HG02884 (cell line): ENCODE measurements at regions not wholly inside any gene's neighbourhood (a gene's known extent, or its start where the extent isn't known, plus 50 kb on each side); places are given as distances from the start of the nearest gene placed in this dataset.

Experiments
- ATAC-seq: cut with Tn5 transposase; IDR thresholded peaks from one replicate; pipeline ENCODE4 v1.9.1; 2021; ENCODE audit warnings: mild to moderate bottlenecking, moderate library complexity; ENCODE audit not compliant: unreplicated experiment

DNA sequence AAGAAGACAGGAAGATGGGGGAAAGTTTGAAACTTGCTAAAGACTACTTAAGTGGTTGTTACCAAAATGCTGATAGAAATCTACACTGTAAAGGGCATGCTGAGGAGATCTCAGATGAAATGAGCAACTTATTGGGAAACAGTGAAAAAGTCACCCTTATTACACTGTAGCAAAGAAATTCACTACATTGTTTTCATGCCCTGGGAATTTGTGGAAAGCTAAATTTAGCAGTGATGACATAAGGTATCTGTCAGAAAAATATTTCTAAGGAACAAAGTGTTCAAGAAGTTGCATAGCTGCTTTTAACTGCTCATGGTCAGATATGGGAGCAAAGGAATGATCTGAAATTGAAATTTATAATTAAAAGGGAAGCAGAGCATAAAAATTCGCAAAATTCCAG, 702.4 kb upstream of the LRRC4C start:
- no peak for ATAC-seq

DNA sequence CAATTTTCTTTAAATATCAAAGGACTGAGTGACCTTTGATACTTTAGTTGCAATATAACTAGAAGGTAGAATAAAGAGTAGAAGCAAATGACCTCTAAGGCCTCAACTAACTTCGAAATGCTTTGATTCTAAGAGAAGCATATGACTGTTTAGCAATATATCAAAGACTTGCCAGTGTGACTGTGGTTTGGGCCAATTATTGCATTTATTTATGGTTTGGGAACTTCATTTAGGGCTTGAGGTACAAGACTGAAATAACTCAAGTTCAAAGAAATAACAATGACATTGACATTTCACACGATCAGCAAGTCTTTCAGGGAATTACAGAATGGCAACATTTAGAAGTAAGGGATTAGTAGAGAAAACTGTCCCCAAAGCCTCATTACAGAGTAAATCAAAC, 709.7 kb upstream of the LRRC4C start:
- ATAC-seq, result no peak

DNA sequence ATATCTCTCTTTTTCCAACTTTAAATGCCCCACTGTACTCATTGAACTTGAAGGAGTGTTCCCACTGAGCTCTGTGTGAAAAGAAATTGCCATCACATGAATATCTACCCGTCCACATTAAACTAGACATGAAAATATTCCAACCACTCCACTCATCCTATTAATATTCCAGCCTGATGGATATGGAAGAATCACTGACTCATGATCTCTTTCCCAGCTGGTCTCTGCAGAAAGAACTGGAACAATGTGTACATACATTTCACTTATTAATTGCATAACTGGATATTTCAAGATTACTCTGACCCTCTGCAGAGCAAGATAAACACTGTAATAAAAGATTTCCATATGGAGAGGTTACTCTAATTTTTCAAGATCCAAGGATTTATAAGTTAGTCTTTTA, 711.1 kb upstream of the LRRC4C start:
- ATAC-seq, result no peak

DNA sequence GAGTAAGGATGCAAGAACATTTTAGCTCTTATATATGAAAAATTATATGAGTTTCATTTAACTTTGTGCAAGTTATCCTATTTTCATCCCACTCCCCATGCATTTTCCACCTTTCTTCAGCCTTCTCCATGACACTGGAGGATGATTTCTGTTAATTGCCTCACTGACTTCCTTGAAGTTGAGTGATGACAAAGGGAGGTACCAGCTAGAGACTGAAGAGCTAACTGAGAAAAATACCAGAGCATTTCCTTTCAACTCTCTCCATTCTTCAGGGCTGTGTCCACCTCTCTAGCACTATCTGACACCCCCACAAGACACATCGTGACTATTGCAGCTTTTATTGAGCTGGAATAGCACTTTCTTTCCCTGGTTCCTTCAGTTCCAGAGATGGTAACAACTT, 711.6 kb upstream of the LRRC4C start:
- no peak for ATAC-seq

DNA sequence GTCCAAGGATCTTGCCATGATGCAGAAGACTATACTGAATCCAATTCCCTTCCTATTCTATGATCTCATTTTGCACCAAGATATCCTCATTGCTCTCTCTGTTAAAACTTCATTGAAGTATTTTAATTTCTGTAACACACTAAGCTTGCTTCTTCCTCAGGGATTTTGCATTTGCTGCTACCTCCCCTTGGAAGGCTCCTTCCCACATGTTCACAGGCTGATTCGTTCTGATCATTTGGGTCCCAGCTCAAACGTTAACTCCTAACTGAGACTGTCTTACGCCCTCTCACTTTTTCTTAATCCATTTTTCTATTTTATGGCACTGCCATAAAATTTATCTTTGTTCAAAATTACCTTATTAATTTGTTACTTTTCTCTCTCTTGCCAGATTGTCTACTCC, 713.0 kb upstream of the LRRC4C start:
- no peak for ATAC-seq

DNA sequence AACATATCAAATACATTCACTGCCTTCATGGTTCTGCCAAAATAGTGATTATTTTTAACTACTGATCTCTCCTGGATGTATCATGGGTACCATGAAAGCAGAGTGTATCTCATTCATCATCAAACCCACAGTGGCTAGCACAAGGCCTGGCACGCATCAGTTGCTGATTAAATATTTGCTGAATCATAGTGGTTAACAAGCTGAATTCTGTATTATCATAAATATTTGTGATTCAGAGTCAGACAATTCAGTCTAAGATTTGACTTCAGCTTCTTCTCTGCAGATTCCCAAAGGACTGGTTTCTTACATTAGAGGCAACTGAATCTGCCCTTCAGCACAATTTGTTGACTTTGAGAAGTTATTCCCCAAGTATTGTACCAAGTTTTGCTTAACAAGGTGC, 715.8 kb upstream of the LRRC4C start:
- no peak for ATAC-seq

DNA sequence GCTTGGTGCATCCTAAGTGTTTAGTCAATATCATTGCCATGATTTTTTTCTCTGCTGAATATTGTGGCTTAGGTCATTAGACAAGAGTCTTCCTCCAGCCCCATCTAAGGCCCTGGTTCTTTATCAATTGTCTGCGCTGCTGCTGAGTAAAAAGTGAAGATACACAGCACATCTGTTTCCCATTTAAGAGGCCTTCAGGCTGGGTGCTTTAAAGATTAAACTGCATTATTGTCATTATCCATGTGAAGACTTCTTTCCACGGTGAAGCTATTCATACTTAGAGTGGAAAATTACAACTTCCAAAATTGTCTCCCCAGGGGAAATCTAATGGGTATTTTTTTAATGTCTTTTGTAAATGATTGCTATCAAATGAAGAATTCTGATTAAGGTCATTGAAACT, 719.8 kb upstream of the LRRC4C start:
- ATAC-seq, result no peak

DNA sequence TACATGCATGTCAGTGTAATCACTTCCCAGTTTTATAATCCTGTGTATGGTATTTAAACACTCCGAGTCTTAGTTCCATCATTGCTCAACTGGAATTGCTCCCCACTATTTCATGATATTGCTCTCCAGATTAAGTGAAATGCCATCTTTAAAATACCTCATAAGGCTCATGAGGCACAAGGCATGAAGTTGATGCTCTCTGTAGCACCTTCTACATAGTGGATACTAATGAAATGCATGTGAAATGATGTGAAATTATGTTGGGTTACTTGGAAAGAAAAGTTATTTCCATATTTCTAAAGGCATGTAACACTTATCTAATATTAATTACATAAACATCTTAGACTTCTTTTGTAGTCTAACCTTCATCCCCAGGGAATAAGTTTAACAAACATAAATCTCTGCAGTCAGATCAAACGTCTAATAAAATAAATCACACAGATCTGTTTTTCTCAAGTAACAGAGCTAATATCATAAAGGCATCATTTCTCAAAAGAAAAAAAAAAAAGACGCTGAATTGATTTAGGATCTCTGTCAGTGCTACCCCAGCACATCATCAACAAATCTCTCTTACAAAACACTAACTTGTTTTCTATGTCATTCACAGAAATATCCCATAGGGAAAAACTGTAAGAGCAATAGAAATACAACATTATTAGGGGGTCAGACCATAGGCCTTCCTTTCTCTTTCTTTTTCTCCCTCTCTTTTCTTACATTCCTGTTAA, 736.0 kb upstream of the LRRC4C start:
- no peak for ATAC-seq

DNA sequence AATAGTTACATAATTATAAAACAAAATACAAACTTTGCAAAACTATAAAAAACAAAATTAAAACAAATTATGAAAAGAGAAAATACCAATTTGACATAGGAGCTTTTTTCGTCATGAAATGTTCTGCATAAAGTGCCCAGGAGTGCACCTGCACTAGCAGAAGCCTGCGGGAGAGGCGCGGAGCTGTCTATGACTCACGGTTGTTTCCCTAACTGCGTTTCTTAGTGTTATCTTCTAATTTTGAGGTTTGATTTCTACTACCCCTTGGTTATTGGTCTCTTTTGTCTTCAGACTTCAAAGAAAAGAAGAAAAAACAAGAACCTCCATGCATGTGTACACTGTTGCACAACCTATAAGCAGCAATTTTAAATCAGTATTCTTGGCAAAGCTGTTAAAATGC, 740.9 kb upstream of the LRRC4C start:
- ATAC-seq, result no peak

DNA sequence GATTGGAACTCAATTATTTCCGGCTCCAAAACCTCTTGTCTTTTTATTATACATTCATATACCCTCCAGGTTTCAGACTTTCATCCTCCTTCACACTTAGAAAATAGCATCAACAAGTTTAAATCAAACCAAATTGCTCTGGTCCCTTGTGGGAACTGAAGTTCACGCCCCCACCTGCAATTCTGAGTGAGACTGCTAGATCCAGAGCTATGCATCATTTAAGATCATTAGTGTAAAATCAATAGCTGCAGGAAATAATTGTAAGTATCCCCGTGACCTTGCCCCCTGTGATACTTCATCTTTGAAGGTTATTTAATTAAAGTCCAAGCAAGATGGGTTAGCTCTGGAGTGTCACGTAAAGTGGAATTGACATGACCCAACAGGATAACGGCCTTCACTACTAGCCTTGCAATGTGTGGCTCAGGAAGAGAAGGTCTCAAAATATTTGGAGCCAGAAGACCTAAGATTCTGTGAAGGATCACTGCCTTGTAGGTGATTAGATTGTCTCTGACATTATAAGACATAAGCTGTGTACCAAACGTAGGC, 742.2 kb upstream of the LRRC4C start:
- ATAC-seq, result no peak

DNA sequence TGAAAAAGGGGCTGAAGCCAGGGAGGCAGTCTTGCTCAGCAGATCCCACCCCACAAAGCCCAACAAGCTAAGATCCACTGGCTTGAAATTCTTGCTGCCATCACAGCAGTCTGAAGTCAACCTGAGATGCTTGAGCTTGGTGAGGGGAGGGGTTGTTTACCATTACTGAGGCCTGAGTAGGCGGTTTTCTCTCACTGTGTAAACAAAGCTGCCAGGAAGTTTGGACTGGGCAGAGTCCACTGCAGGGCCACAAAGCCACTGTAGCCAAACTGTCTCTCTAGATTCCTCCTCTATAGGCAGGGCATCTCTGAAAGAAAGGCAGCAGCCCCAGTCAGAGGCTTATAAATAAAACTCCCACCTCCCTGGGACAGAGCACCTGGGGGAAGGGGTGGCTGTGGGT, 746.1 kb upstream of the LRRC4C start:
- no peak for ATAC-seq

DNA sequence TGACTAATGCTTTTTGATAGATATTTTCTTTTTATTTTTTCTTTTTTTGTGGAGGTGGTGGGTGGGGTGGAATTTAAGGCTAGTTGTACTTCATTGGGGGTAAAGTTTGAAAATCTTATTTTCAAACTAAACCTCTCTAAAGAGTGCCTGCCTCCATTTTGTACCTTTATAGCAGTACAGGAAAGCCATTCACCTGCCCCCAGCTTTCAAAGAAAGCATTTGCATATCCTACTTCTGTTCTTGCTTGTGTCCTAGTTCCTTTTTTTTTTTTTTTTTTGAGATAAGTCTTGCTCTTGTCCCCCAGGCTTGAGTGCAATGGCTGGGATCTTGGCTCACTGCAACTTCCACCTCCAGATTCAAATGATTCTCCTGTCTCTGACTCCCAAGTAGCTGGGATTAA, 766.2 kb upstream of the LRRC4C start:
- no peak for ATAC-seq

DNA sequence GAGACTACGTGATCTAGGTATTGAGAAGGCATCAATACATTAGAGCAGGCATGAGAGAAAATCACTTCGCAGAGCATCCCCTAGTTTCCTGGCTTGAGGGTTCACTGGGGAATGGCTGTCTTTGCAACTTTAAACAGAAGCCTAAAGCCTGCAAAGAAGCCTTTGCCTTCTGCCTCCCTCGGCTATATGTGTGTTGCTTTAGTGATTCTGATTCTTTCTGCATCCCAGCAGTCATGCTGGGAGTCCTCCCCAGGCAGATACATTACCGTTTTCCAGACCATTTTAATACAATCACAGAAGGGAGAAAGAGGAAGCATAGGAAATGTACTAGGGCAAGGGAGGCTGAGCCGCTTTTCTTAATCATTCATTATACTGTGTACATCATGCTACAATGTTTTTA, 773.2 kb upstream of the LRRC4C start:
- no peak for ATAC-seq

DNA sequence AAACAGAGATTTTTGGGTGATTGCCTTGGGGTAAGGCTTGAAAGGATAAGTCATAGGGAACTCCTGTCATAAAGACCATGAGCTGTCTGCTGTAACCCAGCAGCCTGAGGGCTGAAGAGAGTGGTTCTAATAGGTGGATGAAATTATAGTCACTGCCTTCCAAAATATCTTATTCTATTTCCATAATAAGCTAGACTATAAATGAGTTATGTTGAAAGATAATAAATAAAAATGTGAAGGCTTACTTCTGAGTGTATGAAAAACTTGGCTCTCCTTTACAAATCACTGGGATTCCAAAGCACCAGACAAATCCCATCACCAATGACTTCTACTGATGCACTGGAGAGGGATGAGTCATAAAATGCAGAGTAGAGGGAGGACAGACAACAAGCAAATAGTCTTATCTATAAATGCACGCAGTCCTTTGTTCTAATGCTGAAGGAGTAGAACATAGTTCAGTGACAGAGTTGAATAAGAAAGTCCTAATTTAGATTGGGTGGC, 775.0 kb upstream of the LRRC4C start:
- ATAC-seq, result no peak

DNA sequence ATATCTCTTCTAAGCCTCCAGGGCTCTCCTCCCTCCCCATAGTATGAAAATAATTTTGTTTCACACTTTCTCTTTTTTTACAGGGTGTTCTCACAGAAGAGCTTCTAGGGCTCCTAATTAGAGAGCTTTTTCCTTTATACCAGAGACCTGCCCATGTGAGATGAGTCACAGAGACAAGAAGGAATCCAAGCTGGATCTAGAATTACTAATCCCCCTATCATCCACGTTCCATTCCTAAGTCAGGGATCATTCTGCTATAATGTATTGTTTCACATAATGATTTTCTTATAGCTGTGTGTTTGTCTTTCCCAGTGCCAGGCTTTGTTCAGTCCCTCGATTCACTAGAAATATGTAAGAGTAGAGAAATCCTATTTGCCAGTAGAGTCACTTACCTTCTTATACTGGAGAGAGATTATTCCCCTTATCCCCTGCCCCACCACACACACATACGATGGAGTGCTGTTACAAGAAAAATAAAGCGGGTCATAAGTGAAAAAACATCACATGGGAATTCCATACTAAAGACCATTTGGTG, 778.3 kb upstream of the LRRC4C start:
- ATAC-seq, result no peak

DNA sequence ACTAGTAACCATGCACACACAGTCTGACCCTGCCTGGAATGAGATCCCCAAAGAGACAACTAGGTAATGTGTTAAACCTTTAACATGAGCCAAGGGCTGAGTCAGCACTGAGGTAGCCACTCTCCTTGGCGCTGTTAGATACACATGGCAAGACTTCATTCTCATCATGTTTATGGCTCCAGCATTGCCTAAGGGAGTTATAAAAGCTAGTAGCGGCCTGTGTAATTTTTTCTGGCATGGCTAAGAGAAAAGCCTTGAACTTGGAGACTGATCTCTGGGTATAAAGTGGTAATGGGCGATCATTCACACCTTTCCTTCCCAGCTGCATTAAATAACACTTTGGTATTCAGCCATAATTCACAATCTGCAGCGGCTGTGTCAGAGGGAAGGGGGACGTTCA, 779.7 kb upstream of the LRRC4C start:
- no peak for ATAC-seq

DNA sequence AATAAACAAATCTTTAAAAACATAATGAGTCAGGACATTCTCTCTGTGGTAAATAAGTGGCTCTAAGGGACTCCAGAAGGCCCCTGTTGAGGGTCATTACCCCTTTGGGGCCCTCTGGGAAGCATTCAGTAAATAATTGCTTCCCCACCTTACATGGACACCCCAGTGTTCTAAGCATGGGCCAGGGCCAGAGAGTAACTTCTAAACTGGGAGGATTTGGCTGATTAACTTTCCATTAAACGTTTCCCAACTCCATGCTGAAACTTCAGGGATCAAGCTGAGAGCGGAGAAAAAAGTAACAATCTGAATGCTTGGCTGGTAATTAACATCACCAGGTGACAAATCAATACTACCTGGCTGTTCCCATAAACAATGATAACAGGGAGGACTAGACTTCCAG, 783.9 kb upstream of the LRRC4C start:
- ATAC-seq, result no peak

DNA sequence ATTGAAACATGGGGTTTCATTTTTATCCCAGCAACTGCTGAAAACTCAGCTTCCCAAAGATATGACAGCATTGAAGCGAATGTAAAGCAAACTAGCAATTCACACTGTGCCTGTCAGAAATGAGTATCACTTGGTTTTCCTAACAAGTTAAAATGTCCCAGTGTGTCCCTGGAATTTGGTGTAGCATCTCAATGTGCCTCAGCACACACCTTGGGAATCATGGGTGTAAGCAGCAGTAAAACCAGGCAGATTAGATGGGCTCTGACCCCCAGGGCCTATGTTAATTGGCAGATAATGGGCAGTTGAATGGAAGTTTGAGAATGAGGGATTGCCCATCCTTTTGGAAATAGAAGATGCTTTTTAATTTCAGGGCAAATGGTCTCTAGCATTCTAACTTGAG, 784.9 kb upstream of the LRRC4C start:
- no peak for ATAC-seq

DNA sequence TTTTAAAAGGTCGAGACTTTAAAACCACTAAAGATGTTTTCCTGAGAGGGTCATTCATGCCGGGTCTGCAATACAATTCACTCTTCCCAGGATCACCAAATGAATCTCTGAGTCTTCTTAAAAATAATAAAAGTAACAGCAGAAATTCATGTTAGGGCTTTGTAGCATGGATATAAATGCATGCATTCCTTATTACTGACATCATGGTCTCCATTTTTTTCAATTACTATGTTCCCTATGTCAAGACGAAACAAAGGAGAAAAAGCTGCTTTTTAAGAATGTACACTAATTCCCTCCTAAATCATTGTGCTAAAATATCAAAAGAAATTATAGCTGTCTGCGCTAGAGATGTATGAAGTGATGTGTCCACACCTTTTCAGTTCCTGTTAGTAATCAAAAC, 789.9 kb upstream of the LRRC4C start:
- ATAC-seq, result no peak

DNA sequence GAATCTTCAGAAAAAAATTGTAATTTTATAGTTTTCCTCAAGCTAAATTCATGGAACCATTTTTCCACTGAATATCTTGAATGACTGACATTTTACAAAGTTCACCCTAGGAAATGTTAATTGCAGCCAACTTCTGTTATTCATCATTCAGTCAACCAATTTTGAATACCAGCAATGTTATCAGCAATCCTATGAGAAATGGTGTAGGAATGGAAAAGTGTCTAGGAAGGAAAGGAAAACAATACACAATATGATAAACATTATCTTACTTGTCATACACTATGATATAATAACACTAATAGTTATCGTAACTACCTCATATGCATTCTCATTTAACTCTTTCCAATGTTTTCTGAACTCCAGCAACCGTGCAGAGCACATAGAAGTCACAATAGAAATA, 790.5 kb upstream of the LRRC4C start:
- ATAC-seq, result no peak

DNA sequence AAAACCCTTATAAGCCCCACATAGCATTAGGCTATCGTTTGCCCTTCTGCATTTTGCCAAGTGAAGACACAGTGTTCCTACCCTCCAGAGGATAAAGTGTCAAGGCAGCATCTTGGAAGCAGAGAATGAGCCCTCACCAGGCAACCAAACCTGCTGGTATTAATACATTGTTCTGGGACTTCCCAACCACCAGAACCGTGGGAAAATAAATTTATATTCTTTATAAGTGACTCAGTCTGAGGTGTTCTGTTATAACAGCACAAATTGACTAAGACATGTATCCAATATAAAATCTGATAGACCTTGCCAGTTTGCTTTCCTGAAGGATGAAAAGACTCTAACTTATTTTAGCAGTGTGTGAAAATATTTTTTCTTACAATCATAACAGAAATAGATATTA, 792.5 kb upstream of the LRRC4C start:
- ATAC-seq, result no peak

DNA sequence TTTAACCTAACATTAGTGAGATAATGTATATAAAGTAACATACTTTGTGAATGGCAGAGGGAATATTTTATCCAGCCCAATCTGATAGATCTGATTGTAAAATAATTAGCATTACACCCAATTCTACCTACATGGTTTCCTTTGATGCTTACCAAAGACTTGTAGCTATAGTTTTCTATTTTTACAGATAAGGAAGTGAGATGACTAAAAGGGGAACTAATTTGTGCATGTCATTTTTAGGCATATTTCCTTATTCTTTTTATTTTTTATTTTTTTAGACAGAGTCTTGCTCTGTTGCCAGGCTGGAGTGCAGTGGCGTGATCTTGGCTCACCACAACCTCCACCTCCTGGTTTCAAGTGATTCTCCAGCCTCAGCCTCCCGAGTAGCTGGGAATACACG, 793.7 kb upstream of the LRRC4C start:
- ATAC-seq, result no peak

DNA sequence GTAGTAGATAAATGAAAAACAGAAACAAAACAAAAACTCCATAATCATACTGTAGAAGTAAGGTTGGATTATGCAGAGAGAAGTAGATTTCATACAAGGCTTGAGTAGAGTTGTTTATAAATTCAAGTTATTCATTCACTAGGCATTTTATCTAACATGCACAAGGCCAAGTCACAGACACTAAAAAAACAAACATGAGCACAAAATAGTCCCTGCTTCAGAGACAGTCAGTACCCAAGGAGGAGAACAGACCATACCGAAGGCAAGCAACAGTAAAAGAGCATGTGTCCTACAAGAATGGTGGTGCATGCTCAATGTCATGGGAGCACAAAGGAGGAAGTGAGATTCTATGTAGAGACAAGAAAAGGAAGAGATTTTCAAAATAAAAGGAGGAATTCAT, 796.5 kb upstream of the LRRC4C start:
- no peak for ATAC-seq
